ENCODE measurements at regions not wholly inside any gene's neighbourhood (a gene's known extent, or its start where the extent isn't known, plus 50 kb on each side); places are given as distances from the start of the nearest gene placed in this dataset.
A peak's percentile ranks its signal among the peaks of the same experiment; 100 is the strongest.

GRCh38 chr6:87808005-87808757, 106.1 kb upstream of the AKIRIN2 start:
- Histone ChIP-seq H3K36me3 (no peaks in the 10 kb centered on the region), H3K27me3 (no peaks in the 10 kb centered on the region), H3K4me1 (no peaks in the 10 kb centered on the region), H3K4me3 (no peak overlapping the region), H3K9me3 (no peaks in the 10 kb centered on the region), H3K27ac (no peak overlapping the region)
- DNase-seq (ENCODE audit: extremely low spot score in 2 of 2) = no peak
- intact Hi-C loops (cut with DNase I) = no loop called here
- TF ChIP-seq POLR2AphosphoS5 (IDR thresholded peaks at IDR 0.05; ENCODE audit: insufficient read depth in 1 of 2, low read depth in 1 of 2) (peak in 1 of 2 donors; percentile 35), POLR2A (IDR thresholded peaks at IDR 0.05) (no peak)

GRCh38 chr6:87807475-87807874, 105.4 kb upstream of the AKIRIN2 start:
- intact Hi-C loops (cut with DNase I) = no loop called here
- TF ChIP-seq CTCF (IDR thresholded peaks at IDR 0.05) (no peak), POLR2A (IDR thresholded peaks at IDR 0.05) (no peak), POLR2AphosphoS5 (IDR thresholded peaks at IDR 0.05; ENCODE audit: insufficient read depth in 1 of 2, low read depth in 1 of 2) (no peak)
- H3K27me3 ChIP-seq = no peaks in the 10 kb centered on the region

GRCh38 chr6:87806635-87807034, 104.6 kb upstream of the AKIRIN2 start:
- intact Hi-C loops (cut with DNase I) = no loop called here
- DNase-seq (ENCODE audit: extremely low spot score in 2 of 2) = no peak

More at GRCh38 chr6:87807475-87807874, 105.4 kb upstream of the AKIRIN2 start:
- Histone ChIP-seq H3K36me3 (no peaks in the 10 kb centered on the region), H3K27ac (no peak overlapping the region), H3K4me3 (no peak overlapping the region), H3K4me1 (no peaks in the 10 kb centered on the region), H3K9me3 (no peaks in the 10 kb centered on the region)
- DNase-seq (ENCODE audit: extremely low spot score in 2 of 2) = no peak

GRCh38 chr6:87806099-87806498, 104.1 kb upstream of the AKIRIN2 start:
- no peak for DNase-seq (ENCODE audit: extremely low spot score in 2 of 2)
- H3K27me3 ChIP-seq = no peaks in the 10 kb centered on the region
- no peak for TF ChIP-seq POLR2A (IDR thresholded peaks at IDR 0.05)
- no peak for TF ChIP-seq CTCF (IDR thresholded peaks at IDR 0.05)
- no peak for TF ChIP-seq POLR2AphosphoS5 (IDR thresholded peaks at IDR 0.05; ENCODE audit: insufficient read depth in 1 of 2, low read depth in 1 of 2)
- intact Hi-C loops (cut with DNase I) = no loop called here
- no peaks in the 10 kb centered on the region for H3K4me1 ChIP-seq
- no peak overlapping the region for H3K4me3 ChIP-seq
- H3K9me3 ChIP-seq = no peaks in the 10 kb centered on the region
- no peaks in the 10 kb centered on the region for H3K36me3 ChIP-seq
- H3K27ac ChIP-seq = no peak overlapping the region

More at GRCh38 chr6:87806635-87807034, 104.6 kb upstream of the AKIRIN2 start:
- Histone ChIP-seq H3K36me3 (no peaks in the 10 kb centered on the region), H3K27me3 (no peaks in the 10 kb centered on the region), H3K4me1 (no peaks in the 10 kb centered on the region), H3K9me3 (no peaks in the 10 kb centered on the region), H3K27ac (no peak overlapping the region), H3K4me3 (no peak overlapping the region)
- TF ChIP-seq CTCF (IDR thresholded peaks at IDR 0.05) (no peak), POLR2A (IDR thresholded peaks at IDR 0.05) (no peak), POLR2AphosphoS5 (IDR thresholded peaks at IDR 0.05; ENCODE audit: insufficient read depth in 1 of 2, low read depth in 1 of 2) (no peak)

- Histone ChIP-seq H3K4me1 (no peaks in the 10 kb centered on the region), H3K27ac (no peak overlapping the region), H3K9me3 (no peaks in the 10 kb centered on the region), H3K4me3 (no peak overlapping the region), H3K36me3 (no peaks in the 10 kb centered on the region), H3K27me3 (no peaks in the 10 kb centered on the region)
- no peak for DNase-seq (ENCODE audit: extremely low spot score in 2 of 2)
- intact Hi-C loops (cut with DNase I) = no loop called here
- TF ChIP-seq CTCF (IDR thresholded peaks at IDR 0.05) (no peak), POLR2A (IDR thresholded peaks at IDR 0.05) (no peak), POLR2AphosphoS5 (IDR thresholded peaks at IDR 0.05; ENCODE audit: insufficient read depth in 1 of 2, low read depth in 1 of 2) (no peak)
Observed at GRCh38 chr6:87803791-87804190, 101.8 kb upstream of the AKIRIN2 start.
